HUES64 (cell line): ENCODE measurements at regions not wholly inside any gene's neighbourhood (a gene's known extent, or its start where the extent isn't known, plus 50 kb on each side); places are given as distances from the start of the nearest gene placed in this dataset.

Experiments used
- H3K27ac ChIP-seq: 2 replicates; pipeline ENCODE4 v1.7.0; 2013; ENCODE audit warnings: low read depth, low read length, inconsistent platforms
- H3K27me3 ChIP-seq: 2 replicates; pipeline ENCODE4 v1.6.1; 2013; ENCODE audit warnings: mild to moderate bottlenecking, low read length; ENCODE audit not compliant: insufficient read depth
- H3K36me3 ChIP-seq: 2 replicates; pipeline ENCODE4 v1.6.1; 2013; ENCODE audit warnings: mild to moderate bottlenecking, low read length; ENCODE audit not compliant: insufficient read depth
- H3K4me1 ChIP-seq: 2 replicates; pipeline ENCODE4 v1.6.1; 2013; ENCODE audit warnings: mild to moderate bottlenecking, low read length, moderate library complexity; ENCODE audit not compliant: insufficient read depth
- H3K4me3 ChIP-seq: 2 replicates; pipeline ENCODE4 v1.5.1; 2013; ENCODE audit warnings: mild to moderate bottlenecking, low read length, moderate library complexity
- H3K9ac ChIP-seq: 2 replicates; pipeline ENCODE4 v1.6.1; 2013; ENCODE audit warnings: mild to moderate bottlenecking, low read depth, low read length
- H3K9me3 ChIP-seq: 2 replicates; pipeline ENCODE4 v1.6.1; 2013; ENCODE audit warnings: low read depth, low read length; ENCODE audit not compliant: insufficient read depth
- WGBS: fragments of 150-250, 120-280 bp; methylation state at CpG from one replicate; pipeline ENCODE4 v1.1.7; 2013; ENCODE audit warnings: missing lambda C conversion rate; 5-methylcytosine and 5-hydroxymethylcytosine counted together

DNA sequence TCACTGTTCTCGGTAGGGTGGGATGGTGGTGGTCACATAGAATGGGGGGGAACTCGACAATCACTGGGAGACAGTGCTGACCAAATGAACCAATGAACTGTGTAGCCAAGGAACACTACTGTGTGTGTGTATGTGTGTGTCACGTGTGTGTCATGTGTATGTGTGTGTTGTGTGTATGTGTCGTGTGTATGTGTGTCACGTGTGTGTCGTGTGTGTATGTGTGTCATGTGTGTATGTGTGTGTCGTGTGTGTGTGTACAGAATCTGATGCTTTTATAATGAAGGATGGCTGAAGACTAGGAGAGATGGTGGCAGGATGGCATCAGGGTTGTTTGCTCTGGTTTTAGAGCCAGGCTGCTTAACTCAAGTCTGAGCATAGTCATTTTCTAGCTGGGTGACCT lies 99.1 kb upstream of the DUSP22 start:
- Histone ChIP-seq H3K36me3 (no peaks in the 10 kb centered on the region), H3K4me1 (no peaks in the 10 kb centered on the region), H3K27me3 (no peaks in the 10 kb centered on the region), H3K4me3 (no peak overlapping the region), H3K9ac (no peak overlapping the region), H3K9me3 (no peaks in the 10 kb centered on the region), H3K27ac (no peak overlapping the region)
- WGBS: 92% methylated on average over 7 of the region's 7 CpGs

GRCh38 chr6:193773-194310 lies 98.4 kb upstream of the DUSP22 start:
- Histone ChIP-seq H3K36me3 (no peaks in the 10 kb centered on the region), H3K4me1 (no peaks in the 10 kb centered on the region), H3K4me3 (no peak overlapping the region), H3K27ac (no peak overlapping the region), H3K27me3 (no peaks in the 10 kb centered on the region), H3K9me3 (no peaks in the 10 kb centered on the region), H3K9ac (no peak overlapping the region)
- 93% methylated on average over 6 of the region's 7 CpGs for WGBS

GRCh38 chr6:195861-196360 lies 96.4 kb upstream of the DUSP22 start:
- Histone ChIP-seq H3K27ac (no peak overlapping the region), H3K4me3 (no peak overlapping the region), H3K4me1 (no peaks in the 10 kb centered on the region), H3K9me3 (no peaks in the 10 kb centered on the region), H3K36me3 (no peaks in the 10 kb centered on the region), H3K27me3 (no peaks in the 10 kb centered on the region), H3K9ac (no peak overlapping the region)
- WGBS: 92% methylated on average over 3 of the region's 3 CpGs

DNA sequence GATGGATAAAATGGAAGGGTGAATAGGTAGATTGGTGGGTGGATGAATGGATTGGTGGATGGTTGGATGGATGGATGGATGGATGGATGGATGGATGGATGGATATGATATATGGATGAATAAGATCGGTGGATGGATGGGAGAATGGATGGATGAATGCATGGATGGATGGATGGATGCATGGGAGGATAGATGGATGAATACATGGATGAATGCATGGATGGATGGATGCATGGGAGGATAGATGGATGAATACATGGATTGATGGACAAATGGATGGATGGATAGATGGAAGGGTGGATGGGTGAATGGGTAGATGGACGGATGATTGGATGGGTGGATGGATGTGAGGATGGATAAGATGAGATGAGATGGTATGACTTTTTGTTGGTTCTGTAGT lies 95.7 kb upstream of the DUSP22 start:
- 91% methylated on average over 2 of the region's 2 CpGs for WGBS
- H3K4me1 ChIP-seq: no peaks in the 10 kb centered on the region
- H3K36me3 ChIP-seq: no peaks in the 10 kb centered on the region
- H3K27me3 ChIP-seq: no peaks in the 10 kb centered on the region
- H3K27ac ChIP-seq: no peak overlapping the region
- H3K9me3 ChIP-seq: no peaks in the 10 kb centered on the region
- no peak overlapping the region for H3K4me3 ChIP-seq
- no peak overlapping the region for H3K9ac ChIP-seq

GRCh38 chr6:203661-204060 lies 88.6 kb upstream of the DUSP22 start:
- Histone ChIP-seq H3K4me3 (no peak overlapping the region), H3K9ac (no peak overlapping the region), H3K27me3 (no peaks in the 10 kb centered on the region), H3K4me1 (no peaks in the 10 kb centered on the region), H3K36me3 (no peaks in the 10 kb centered on the region), H3K27ac (no peak overlapping the region), H3K9me3 (no peaks in the 10 kb centered on the region)
- WGBS: 95% methylated on average over 9 of the region's 9 CpGs

- H3K9ac ChIP-seq: no peak overlapping the region
- H3K27me3 ChIP-seq: no peaks in the 10 kb centered on the region
- 94% methylated on average over 12 of the region's 12 CpGs for WGBS
- no peaks in the 10 kb centered on the region for H3K9me3 ChIP-seq
- H3K27ac ChIP-seq: no peak overlapping the region
- no peaks in the 10 kb centered on the region for H3K36me3 ChIP-seq
- H3K4me1 ChIP-seq: no peaks in the 10 kb centered on the region
- no peak overlapping the region for H3K4me3 ChIP-seq
These were observed 86.0 kb upstream of the DUSP22 start for GRCh38 chr6:206264-206663.

GRCh38 chr6:208364-208763 lies 83.9 kb upstream of the DUSP22 start:
- Histone ChIP-seq H3K9me3 (no peaks in the 10 kb centered on the region), H3K4me1 (no peaks in the 10 kb centered on the region), H3K36me3 (no peaks in the 10 kb centered on the region), H3K9ac (no peak overlapping the region), H3K27me3 (no peaks in the 10 kb centered on the region), H3K27ac (no peak overlapping the region), H3K4me3 (no peak overlapping the region)
- WGBS: 94% methylated on average over 12 of the region's 12 CpGs

GRCh38 chr6:208938-209337 lies 83.3 kb upstream of the DUSP22 start:
- no peak overlapping the region for H3K9ac ChIP-seq
- H3K36me3 ChIP-seq: no peaks in the 10 kb centered on the region
- no peak overlapping the region for H3K4me3 ChIP-seq
- no peaks in the 10 kb centered on the region for H3K4me1 ChIP-seq
- H3K27me3 ChIP-seq: no peaks in the 10 kb centered on the region
- H3K9me3 ChIP-seq: peaks cover 5% of the 10 kb centered on the region
- WGBS: 85% methylated on average over 7 of the region's 7 CpGs
- H3K27ac ChIP-seq: no peak overlapping the region

- Histone ChIP-seq H3K27me3 (no peaks in the 10 kb centered on the region), H3K9me3 (peaks cover 10% of the 10 kb centered on the region), H3K36me3 (no peaks in the 10 kb centered on the region), H3K4me1 (no peaks in the 10 kb centered on the region), H3K4me3 (no peak overlapping the region), H3K27ac (no peak overlapping the region), H3K9ac (no peak overlapping the region)
- WGBS: 92% methylated on average over 27 of the region's 27 CpGs
These were observed 82.7 kb upstream of the DUSP22 start for GRCh38 chr6:209432-210103.

DNA sequence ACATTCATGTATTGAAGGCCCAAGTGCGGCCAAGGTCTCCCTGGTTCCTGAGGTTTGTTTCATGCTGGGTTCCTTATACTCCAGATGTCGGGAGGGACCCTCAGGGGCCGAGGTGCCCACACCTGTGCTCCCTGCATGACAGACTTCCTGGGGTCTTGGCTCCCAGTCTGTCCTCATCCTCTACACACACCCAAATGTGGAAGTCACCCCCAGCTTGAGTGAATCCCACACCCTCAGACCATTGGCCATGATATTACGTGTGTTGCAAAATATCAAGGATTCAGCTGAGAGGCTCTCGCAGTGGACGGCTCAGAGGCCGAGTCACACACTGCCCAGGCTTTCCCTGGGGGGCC lies 82.2 kb upstream of the DUSP22 start:
- no peaks in the 10 kb centered on the region for H3K27me3 ChIP-seq
- H3K27ac ChIP-seq: no peak overlapping the region
- 95% methylated on average over 7 of the region's 7 CpGs for WGBS
- peaks cover 14% of the 10 kb centered on the region for H3K9me3 ChIP-seq
- no peak overlapping the region for H3K4me3 ChIP-seq
- no peaks in the 10 kb centered on the region for H3K4me1 ChIP-seq
- no peak overlapping the region for H3K9ac ChIP-seq
- no peaks in the 10 kb centered on the region for H3K36me3 ChIP-seq

DNA sequence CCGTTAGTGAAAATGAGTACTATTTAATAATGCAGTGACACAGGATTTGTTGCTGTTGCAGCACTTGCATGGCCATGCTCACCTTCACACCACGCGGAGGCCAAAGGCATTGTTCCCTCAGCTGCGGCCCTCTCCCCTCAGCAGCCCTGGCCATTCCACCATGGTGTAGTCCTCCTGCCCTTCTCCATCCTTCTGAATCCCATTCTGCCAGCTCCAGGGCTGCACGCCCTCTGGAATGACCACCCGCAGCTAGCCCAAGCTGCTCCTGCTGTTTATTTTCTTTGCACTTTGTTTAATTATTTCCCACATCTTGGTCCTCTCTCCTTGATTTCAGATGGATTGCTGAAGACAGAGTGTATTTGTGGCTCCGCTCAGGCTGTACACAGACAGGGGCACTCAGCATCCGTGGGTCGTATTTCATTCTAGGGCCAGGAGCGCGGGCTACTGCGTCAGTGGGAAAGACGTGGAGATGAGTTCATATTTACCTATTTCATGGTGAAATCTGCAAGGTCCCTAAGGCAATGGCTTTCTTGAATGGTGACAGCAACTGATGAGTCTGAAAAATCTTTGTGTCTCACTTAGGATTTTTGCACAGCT lies 81.4 kb upstream of the DUSP22 start:
- H3K27me3 ChIP-seq: no peaks in the 10 kb centered on the region
- H3K36me3 ChIP-seq: no peaks in the 10 kb centered on the region
- H3K4me1 ChIP-seq: no peaks in the 10 kb centered on the region
- H3K9me3 ChIP-seq: peaks cover 14% of the 10 kb centered on the region
- H3K9ac ChIP-seq: no peak overlapping the region
- no peak overlapping the region for H3K4me3 ChIP-seq
- H3K27ac ChIP-seq: no peak overlapping the region
- 91% methylated on average over 13 of the region's 13 CpGs for WGBS
